Suprapubic skin (tissue), 4 donors: ENCODE measurements at regions not wholly inside any gene's neighbourhood (a gene's known extent, or its start where the extent isn't known, plus 50 kb on each side); places are given as distances from the start of the nearest gene placed in this dataset.

ENCODE experiments used
- DNase-seq, 2 donors: peaks; one replicate each; pipeline ENCODE4 v3.0.0-alpha.2; 2019; ENCODE audit warnings: low spot score in 2 of 2
- H3K27ac ChIP-seq: fragments of 200-600 bp; sonication (generic); one replicate; pipeline ENCODE4 v1.5.1; 2019
- H3K27me3 ChIP-seq: fragments of 200-600 bp; sonication (generic); one replicate; pipeline ENCODE4 v1.5.1; 2019
- H3K36me3 ChIP-seq: fragments of 200-600 bp; sonication (generic); one replicate; pipeline ENCODE4 v1.5.1; 2019
- H3K4me1 ChIP-seq: fragments of 200-600 bp; sonication (generic); one replicate; pipeline ENCODE4 v1.5.1; 2019
- H3K4me3 ChIP-seq: fragments of 200-600 bp; sonication (generic); one replicate; pipeline ENCODE4 v1.5.1; 2019; ENCODE audit warnings: mild to moderate bottlenecking
- H3K9me3 ChIP-seq: fragments of 200-600 bp; sonication (generic); one replicate; pipeline ENCODE4 v1.5.1; 2019
- CTCF ChIP-seq, 2 donors: fragments of 200-600 bp in 1 of 2; fragments of 450-650 bp in 1 of 2; sonication (generic) in 1 of 2; IDR thresholded peaks; one replicate each; pipeline ENCODE4 v1.5.1; 2016 to 2019; ENCODE audit warnings: antibody characterized with exemption in 2 of 2, mild to moderate bottlenecking in 1 of 2, moderate library complexity in 1 of 2
- EP300 ChIP-seq: sonication (generic); formaldehyde crosslinking; IDR thresholded peaks from one replicate; pipeline ENCODE4 v1.6.1; 2017; ENCODE audit warnings: antibody characterized with exemption
- POLR2A ChIP-seq, 2 donors: fragments of 450-650 bp; IDR thresholded peaks; one replicate each; pipeline ENCODE4 v1.6.1; 2017; ENCODE audit warnings: antibody characterized with exemption in 2 of 2, mild to moderate bottlenecking in 2 of 2, moderate library complexity in 2 of 2
- POLR2AphosphoS5 ChIP-seq, 3 donors: sonication (generic); formaldehyde crosslinking; IDR thresholded peaks; one replicate each; pipeline ENCODE4 v1.6.1; 2017; ENCODE audit warnings: antibody characterized with exemption in 3 of 3
- WGBS: methylation state at CpG from one replicate; pipeline ENCODE4 v1.1.5; 2018; 5-methylcytosine and 5-hydroxymethylcytosine counted together

DNA sequence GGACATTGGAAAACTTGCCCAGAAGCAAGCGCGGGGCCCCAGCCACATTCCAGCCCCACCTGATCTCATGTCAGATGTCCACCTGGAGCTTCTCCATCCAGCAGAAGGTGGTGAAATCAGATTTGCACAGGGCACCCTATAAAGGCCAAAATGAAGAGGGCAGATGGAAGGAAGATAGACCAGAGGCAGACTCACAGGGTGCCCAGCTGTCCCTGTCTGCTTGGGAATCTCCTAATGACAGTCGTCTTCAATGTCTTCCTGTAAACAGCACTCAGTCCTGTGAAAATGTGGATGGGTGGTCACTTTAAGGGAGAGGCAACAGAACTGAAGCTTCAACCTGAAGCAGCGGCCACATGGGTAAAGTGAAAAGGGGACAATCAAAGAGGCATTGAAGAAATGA, 607.5 kb downstream of the IRX1 start:
- H3K9me3 ChIP-seq = no peaks in the 10 kb centered on the region
- H3K27me3 ChIP-seq = no peaks in the 10 kb centered on the region
- WGBS = 89% methylated on average over 4 of the region's 4 CpGs
- no peaks in the 10 kb centered on the region for H3K36me3 ChIP-seq
- H3K4me3 ChIP-seq = no peak overlapping the region
- no peak for DNase-seq
- H3K4me1 ChIP-seq = no peaks in the 10 kb centered on the region
- no peak overlapping the region for H3K27ac ChIP-seq
- TF ChIP-seq EP300 = no peak
- TF ChIP-seq POLR2A (IDR thresholded peaks at IDR 0.05) = no peak
- no peak for TF ChIP-seq POLR2AphosphoS5 (IDR thresholded peaks at IDR 0.05)
- TF ChIP-seq CTCF (IDR thresholded peaks at IDR 0.05) = no peak

DNA sequence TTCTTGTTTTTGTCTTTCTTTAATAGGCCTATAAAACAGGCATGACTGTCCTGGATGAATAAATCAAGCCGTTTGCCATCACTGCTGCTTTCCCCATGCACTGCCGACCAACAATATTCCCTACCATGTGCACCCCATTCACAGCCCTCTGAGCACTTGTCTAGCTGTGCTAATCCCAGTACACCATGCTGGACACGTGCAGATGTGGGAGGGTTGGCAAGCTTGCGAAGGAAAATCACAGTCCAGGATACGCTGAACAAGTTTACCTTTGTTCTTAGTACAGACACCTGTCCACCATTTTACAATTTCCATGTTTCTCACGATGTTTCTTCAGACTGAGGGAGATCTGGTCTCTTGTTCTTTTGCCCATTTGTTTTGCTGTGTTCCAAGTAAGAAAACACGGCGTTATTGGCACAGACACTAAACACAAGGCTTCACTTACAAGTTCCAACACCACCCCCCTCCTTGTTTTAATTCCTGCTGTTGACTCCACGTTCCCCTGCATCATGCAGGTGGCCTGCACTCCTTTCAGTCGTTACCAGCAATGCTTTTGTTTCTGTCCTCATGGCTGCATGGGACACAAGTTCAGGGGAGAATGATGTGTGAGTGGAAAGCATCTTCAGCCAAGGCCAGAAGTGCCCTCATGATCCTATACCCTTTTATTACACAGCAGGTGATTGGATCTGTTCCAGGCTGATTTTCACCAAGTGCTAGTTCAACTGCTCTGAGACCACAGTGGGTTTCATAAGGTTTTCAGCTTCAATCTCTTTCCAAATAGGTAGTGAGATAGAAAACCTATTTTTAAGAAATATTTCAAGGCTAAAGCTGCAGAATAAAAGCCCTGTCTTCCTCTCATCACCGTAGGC, 608.9 kb downstream of the IRX1 start:
- Histone ChIP-seq H3K4me3 (no peak overlapping the region), H3K9me3 (no peaks in the 10 kb centered on the region), H3K36me3 (no peaks in the 10 kb centered on the region), H3K27ac (no peak overlapping the region), H3K4me1 (no peaks in the 10 kb centered on the region), H3K27me3 (no peaks in the 10 kb centered on the region)
- WGBS = 44% methylated on average over 11 of the region's 11 CpGs
- no peak for TF ChIP-seq POLR2AphosphoS5 (IDR thresholded peaks at IDR 0.05)
- TF ChIP-seq POLR2A (IDR thresholded peaks at IDR 0.05) = no peak
- no peak for TF ChIP-seq CTCF (IDR thresholded peaks at IDR 0.05)
- no peak for TF ChIP-seq EP300
- no peak for DNase-seq

DNA sequence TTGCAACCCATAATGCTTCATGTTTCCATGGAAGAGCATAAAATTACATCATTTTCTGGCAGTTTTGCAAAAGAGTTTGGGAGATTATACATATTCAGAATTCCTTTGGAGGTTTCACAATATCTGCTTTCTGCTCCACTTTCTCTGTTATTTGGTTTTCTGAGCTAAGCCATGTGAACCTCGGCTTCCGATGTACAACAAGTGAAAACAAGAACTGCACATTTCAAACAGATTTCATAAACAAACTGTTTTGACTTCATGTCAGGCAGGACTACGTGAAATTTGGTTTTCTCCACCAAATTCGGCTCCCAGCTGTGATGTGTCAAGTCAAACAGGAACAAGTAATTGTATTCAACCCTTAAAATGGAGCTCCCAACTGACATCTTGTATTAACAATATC, 609.8 kb downstream of the IRX1 start:
- Histone ChIP-seq H3K36me3 (no peaks in the 10 kb centered on the region), H3K27me3 (no peaks in the 10 kb centered on the region), H3K4me1 (no peaks in the 10 kb centered on the region), H3K9me3 (no peaks in the 10 kb centered on the region), H3K27ac (no peak overlapping the region), H3K4me3 (no peak overlapping the region)
- no peak for DNase-seq
- TF ChIP-seq CTCF (IDR thresholded peaks at IDR 0.05) (no peak), POLR2A (IDR thresholded peaks at IDR 0.05) (no peak)
- WGBS = 31% methylated on average over 4 of the region's 4 CpGs

- Histone ChIP-seq H3K27me3 (no peaks in the 10 kb centered on the region), H3K27ac (no peak overlapping the region), H3K9me3 (no peaks in the 10 kb centered on the region), H3K36me3 (no peaks in the 10 kb centered on the region), H3K4me1 (no peaks in the 10 kb centered on the region), H3K4me3 (no peak overlapping the region)
- TF ChIP-seq CTCF (IDR thresholded peaks at IDR 0.05) (no peak), POLR2AphosphoS5 (IDR thresholded peaks at IDR 0.05) (no peak), POLR2A (IDR thresholded peaks at IDR 0.05) (no peak), EP300 (no peak)
- WGBS = 80% methylated on average over 1 of the region's 1 CpG
- no peak for DNase-seq
These were observed 610.5 kb downstream of the IRX1 start for GRCh38 chr5:4206127-4206526.

- TF ChIP-seq CTCF (IDR thresholded peaks at IDR 0.05) (no peak), POLR2AphosphoS5 (IDR thresholded peaks at IDR 0.05) (no peak), EP300 (no peak)
These were observed 611.9 kb downstream of the IRX1 start for GRCh38 chr5:4207486-4207885.

More at GRCh38 chr5:4207486-4207885, 611.9 kb downstream of the IRX1 start:
- Histone ChIP-seq H3K9me3 (no peaks in the 10 kb centered on the region), H3K4me1 (no peaks in the 10 kb centered on the region), H3K27me3 (no peaks in the 10 kb centered on the region), H3K27ac (no peak overlapping the region), H3K4me3 (no peak overlapping the region), H3K36me3 (no peaks in the 10 kb centered on the region)
- WGBS = 91% methylated on average over 19 of the region's 20 CpGs
- no peak for DNase-seq
